GM18499 (cell line): ENCODE measurements at regions not wholly inside any gene's neighbourhood (a gene's known extent, or its start where the extent isn't known, plus 50 kb on each side); places are given as distances from the start of the nearest gene placed in this dataset.

Experiments used
- ATAC-seq: cut with Tn5 transposase; IDR thresholded peaks from one replicate; pipeline ENCODE4 v1.9.1; 2021; ENCODE audit warnings: moderate number of reproducible peaks; ENCODE audit not compliant: insufficient read depth, unreplicated experiment

- no peak for ATAC-seq
Measured at GRCh38 chr6:141607956-141608355, 524.8 kb upstream of the GJE1 start.

GRCh38 chr6:141598487-141598886 is 534.2 kb upstream of the GJE1 start:
- no peak for ATAC-seq

DNA sequence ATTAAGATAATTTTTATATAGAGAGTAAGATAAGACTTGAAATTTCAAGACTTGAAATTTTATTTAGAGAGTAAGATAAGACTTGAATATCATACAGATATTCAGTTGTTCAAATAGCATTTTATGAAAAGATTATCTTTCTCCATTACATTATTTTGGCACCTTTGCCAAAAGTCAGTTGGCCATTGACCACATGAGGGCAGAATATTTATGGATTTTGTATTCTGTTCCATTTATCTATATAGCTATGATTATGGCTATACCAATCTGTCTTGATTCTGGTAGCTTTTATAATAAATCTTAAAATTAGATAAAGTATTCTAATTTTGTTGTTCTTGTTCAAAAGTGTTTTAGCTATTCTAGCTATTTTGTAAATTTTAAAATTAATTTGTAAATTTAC is 537.9 kb upstream of the GJE1 start:
- ATAC-seq: no peak

- ATAC-seq: no peak
Measured at GRCh38 chr6:141593311-141593710, 539.4 kb upstream of the GJE1 start.

- no peak for ATAC-seq
Measured at GRCh38 chr6:141587482-141588266, 545.1 kb upstream of the GJE1 start.

DNA sequence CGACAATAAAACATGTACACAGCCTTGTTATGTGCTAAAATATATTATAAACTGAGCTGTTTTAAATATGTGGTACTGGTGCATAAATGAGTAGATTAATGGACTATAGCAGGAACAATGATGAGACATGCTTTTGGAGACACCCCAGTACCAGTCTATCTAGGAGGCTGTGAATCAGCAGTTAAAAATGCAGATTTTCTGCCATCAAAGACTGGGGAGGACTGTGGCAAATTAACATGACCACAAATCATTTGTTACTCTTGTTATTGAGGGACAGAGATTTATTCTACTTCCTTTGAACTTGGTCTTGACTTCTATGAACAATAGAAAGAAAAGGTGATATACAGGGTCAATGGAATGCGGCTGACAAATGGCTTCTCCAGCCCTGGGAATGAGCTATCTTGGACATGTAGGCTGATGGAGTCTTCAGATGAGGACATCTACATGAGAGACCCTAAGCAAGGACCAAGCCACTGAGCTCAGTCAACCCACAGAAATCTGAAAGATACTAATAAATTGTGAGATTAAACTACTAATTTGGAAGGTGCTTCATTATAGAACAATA is 551.7 kb upstream of the GJE1 start:
- no peak for ATAC-seq

GRCh38 chr6:141580131-141580530 is 552.6 kb upstream of the GJE1 start:
- no peak for ATAC-seq

DNA sequence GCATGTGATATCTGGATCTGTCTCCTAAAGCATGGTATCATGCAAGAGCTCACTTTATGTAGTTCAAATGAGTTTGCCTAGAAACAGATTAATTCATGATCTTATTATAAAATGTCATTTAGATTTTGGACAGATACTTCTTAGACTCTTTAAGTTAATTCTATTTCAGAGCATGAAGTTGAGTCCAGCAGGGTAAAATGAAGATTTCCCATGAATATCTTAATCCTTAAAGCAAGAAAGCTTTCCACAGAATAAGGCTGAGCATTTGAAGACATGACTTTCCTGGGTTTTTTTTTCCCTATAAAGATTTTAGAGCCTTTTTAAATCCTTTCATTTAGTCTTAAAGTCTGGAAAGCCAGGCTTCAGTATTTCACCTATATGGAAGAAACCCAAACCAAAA is 556.0 kb upstream of the GJE1 start:
- no peak for ATAC-seq

DNA sequence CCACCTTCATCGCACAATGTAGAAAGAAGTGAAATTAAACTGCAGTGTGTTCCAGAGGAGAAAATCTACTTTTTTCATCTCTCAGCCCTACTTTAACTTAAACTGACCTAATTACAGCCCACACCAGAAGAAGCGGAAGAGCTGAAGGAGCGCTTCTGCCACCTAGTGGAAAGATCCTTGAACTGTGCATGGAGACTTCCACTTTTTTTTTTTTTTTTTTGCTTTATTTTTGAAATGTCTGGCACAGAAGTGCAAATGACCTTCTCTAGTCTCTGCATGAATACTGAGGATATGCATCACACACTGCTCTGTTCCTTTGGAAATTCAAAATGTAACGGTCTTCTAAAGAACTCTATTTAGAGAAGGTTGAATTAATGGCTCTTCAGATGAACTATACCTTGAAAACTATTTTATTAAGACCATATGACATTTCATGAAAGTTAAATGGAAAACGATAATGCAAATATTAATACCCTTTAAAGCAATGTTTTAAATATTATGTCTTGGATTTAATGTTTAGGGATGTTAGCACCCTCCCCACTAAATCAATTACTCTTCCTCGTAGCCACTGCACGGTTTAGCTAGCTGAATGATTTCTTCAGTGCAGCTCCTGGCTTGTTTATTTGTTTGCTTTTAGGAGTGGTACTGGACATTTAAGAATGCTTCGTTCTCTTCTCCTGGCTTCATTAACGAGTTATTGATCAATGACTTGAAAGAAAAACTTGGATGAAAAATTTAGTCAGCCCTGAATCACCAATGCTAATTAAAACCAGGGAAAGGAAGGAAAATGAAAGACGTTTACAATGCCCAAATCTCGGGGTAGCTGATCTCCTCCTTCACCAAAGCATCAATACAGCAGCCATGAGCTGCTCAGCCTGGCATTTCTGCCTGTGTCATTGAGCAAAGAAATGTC is 569.6 kb upstream of the GJE1 start:
- peak; percentile 74 for ATAC-seq

DNA sequence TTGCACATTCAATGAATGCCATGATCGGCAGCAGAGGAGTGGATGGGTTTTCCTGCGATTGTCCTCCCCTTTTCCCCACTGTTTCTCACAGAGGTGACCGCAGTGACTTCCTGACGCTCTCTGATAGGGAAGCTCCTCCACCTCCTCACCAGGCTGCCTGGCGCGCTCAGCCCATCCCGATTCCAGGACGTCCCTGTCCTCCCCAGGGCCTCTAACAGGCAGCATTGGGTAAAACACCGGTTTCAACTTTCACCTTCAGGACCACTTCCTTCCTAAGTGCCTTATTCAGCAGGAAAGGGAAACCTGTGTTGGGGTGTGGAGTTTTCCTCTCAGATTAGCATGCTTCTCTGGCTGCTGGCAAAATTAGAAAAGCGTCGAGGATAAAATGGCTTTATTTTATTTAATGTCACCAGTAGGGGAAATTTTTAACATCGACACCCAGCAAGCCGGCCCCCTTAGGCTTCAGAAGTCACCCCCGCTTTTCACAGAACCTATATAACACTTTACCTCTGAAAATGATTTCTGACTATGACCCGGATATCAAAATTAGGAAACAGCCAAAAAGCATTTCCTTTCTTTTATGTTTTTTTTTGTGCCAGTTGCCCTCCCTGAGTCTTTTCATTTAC is 570.4 kb upstream of the GJE1 start:
- ATAC-seq: peak; percentile 8

- ATAC-seq: no peak
Measured at GRCh38 chr6:141561154-141561553, 571.6 kb upstream of the GJE1 start.

DNA sequence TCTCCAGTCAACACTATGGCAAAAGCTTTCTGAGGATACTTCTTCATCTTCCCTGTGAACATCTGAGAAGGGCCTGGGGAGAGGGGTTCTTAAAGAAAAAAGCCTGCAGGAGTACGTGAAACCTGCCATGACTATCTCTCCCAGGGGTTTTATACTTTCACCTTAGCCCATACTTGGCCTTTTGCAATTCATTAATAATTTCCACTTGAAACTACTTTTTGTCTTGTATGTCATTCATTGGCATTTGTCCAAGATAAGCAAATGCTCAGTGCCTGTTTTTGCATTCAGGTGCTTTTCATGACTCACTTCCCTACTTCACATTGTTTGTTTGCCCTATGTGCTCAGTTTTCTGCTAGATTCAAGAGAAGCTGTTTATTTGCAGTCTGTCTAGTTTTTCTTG is 580.3 kb upstream of the GJE1 start:
- peak; percentile 66 for ATAC-seq

DNA sequence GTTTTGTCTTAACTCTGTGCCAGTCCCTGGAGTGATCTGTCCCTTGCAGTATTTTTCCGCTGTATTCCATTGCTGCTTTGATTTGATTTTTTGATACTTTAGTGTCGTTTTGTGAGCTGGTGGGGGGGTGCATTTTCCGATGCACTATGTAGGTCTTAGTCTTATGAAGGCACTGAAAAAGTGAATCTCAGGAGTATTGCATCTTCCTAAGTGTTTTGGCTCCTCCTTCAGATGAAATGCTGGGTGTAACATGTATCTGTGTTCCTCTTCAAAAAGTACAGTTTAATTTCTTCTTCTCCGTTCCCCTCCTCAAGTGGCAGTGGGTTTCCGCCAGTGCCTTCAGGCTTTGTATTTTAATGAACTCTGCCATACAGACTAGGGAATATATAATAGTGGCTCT is 580.7 kb upstream of the GJE1 start:
- ATAC-seq: no peak

GRCh38 chr6:141551318-141551717 is 581.4 kb upstream of the GJE1 start:
- ATAC-seq: no peak

GRCh38 chr6:141550471-141550870 is 582.3 kb upstream of the GJE1 start:
- no peak for ATAC-seq

DNA sequence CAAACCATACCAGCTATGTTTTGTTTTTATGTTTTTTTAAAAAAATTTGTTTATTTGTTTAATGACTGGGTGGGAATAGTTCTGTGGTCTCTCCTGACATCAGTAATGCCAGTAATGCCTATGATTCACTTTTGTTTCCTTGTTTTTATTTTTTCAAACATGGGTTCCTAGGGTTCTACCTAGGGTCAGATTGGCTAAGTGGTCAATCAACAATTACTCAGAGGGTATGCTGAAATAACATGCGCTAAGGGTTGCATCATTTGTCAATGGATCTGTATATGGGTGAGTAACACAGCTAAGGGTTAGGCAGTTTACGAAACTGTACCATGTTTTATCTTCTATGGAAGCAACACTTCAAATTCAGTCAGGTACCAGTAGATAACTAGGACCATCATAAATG is 583.8 kb upstream of the GJE1 start:
- ATAC-seq: no peak

- no peak for ATAC-seq
Measured at GRCh38 chr6:141541581-141542324, 591.0 kb upstream of the GJE1 start.

DNA sequence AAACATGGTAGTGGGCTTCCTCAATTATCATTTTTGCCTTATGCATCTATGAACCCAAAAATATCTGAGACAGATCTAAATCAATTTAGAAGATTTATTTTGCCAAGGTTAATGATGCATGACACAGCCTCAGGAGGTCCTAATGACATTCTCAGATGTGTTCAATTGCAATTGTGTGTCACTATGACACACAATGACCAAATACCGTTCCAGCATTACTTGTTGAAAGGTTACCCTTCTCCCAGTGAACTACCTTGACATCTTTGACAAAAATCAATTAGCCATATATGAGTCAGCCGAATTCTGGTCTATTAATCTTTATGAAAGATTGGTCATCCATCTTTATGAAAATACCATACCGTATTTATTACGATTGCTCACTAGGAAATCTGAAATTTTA is 592.5 kb upstream of the GJE1 start:
- ATAC-seq: no peak

DNA sequence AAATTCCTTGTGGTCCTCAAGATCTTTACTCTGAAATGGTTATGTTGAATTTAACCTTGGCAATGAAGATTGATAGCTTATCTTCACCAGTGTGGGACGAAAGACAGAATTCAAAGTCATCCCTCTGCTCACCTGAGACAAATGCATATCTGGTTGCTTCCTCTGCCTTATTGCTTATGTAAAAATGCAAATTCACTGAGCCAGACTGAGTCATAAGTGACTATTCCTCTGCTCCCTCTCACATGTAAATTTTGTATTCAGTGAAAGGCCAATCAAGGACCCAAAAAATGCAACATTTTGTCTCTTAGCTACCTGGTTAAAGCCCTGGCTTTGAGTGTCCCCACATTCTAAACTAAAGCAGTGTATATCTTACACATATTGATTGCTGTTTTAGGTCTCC is 593.1 kb upstream of the GJE1 start:
- no peak for ATAC-seq

- no peak for ATAC-seq
Measured at GRCh38 chr6:141532211-141532610, 600.5 kb upstream of the GJE1 start.
